ENCODE measurements at regions not wholly inside any gene's neighbourhood (a gene's known extent, or its start where the extent isn't known, plus 50 kb on each side); places are given as distances from the start of the nearest gene placed in this dataset.

GRCh38 chr18:59054496-59055287, 85.0 kb upstream of the SEC11C start:
- TF ChIP-seq POLR2AphosphoS5 (IDR thresholded peaks at IDR 0.05) (no peak), EP300 (IDR thresholded peaks at IDR 0.05) (no peak)
